Erythroblast (primary cell): ENCODE measurements at regions not wholly inside any gene's neighbourhood (a gene's known extent, or its start where the extent isn't known, plus 50 kb on each side); places are given as distances from the start of the nearest gene placed in this dataset.

Experiments used
- GATA1 ChIP-seq: IDR thresholded peaks from 2 replicates; pipeline ENCODE4 v1.6.1; 2011; ENCODE audit warnings: low read depth, mild to moderate bottlenecking, control low read depth, low read length, moderate library complexity
- POLR2A ChIP-seq: IDR thresholded peaks from 2 replicates; pipeline ENCODE4 v1.6.1; 2011; ENCODE audit warnings: mild to moderate bottlenecking, low read length

DNA sequence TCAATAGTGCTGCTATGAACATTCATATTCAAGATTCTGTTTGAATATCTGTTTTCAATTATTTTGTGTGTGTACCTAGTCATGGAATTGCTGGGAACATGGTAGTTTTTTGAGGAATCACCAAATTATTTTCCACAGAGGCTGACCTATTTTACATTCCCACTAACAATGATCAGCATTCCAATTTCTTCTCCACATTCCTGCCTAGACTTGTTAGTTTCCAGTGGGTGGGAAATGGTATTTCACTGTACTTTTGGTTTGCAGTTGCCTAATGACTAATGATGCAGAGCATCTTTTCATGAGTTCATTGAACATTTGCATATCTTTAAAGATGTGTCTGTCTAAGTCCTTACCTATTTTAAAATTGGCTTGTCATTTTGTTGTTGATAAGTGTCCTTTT lies 1182.6 kb upstream of the B3GALT2 start:
- TF ChIP-seq GATA1 (no peak), POLR2A (no peak)
